H9 (cell line): ENCODE measurements at regions not wholly inside any gene's neighbourhood (a gene's known extent, or its start where the extent isn't known, plus 50 kb on each side); places are given as distances from the start of the nearest gene placed in this dataset.

Experiments
- DNase-seq: peaks from one replicate; pipeline ENCODE4 v3.0.0-alpha.2; 2017
- H2AFZ ChIP-seq: one replicate; pipeline ENCODE4 v1.6.1; 2013; ENCODE audit warnings: mild to moderate bottlenecking, low read length, control low read depth, moderate library complexity
- H2AK5ac ChIP-seq: 2 replicates; pipeline ENCODE4 v1.6.1; 2013; ENCODE audit warnings: low read length, control low read depth, mixed read lengths; ENCODE audit not compliant: insufficient read length
- H2BK120ac ChIP-seq: one replicate; pipeline ENCODE4 v1.6.1; 2013; ENCODE audit warnings: low read depth, mild to moderate bottlenecking, low read length, control low read depth, inconsistent platforms; ENCODE audit not compliant: poor library complexity, severe bottlenecking
- H2BK12ac ChIP-seq: 2 replicates; pipeline ENCODE4 v1.6.1; 2013; ENCODE audit warnings: low read length, control low read depth, mixed read lengths, low read depth; ENCODE audit not compliant: insufficient read length
- H2BK15ac ChIP-seq: 2 replicates; pipeline ENCODE4 v1.6.1; 2013; ENCODE audit warnings: low read depth, low read length, control low read depth
- H2BK20ac ChIP-seq: one replicate; pipeline ENCODE4 v1.6.1; 2013; ENCODE audit warnings: low read depth, mild to moderate bottlenecking, low read length, control low read depth, inconsistent platforms; ENCODE audit not compliant: poor library complexity, severe bottlenecking
- H2BK5ac ChIP-seq: 2 replicates; pipeline ENCODE4 v1.6.1; 2013; ENCODE audit warnings: low read length, control low read depth, mixed read lengths; ENCODE audit not compliant: insufficient read length
- H3K14ac ChIP-seq: 2 replicates; pipeline ENCODE4 v1.6.1; 2013; ENCODE audit warnings: low read length, control low read depth; ENCODE audit not compliant: insufficient read depth
- H3K18ac ChIP-seq: 2 replicates; pipeline ENCODE4 v1.6.1; 2013; ENCODE audit warnings: low read depth, mild to moderate bottlenecking, mixed read lengths, low read length, control low read depth; ENCODE audit not compliant: insufficient read length
- H3K23ac ChIP-seq: 2 replicates; pipeline ENCODE4 v1.6.1; 2013; ENCODE audit warnings: low read length, control low read depth, mixed read lengths, low read depth; ENCODE audit not compliant: insufficient read length
- H3K23me2 ChIP-seq: 2 replicates; pipeline ENCODE4 v1.6.1; 2013; ENCODE audit warnings: low read depth, mild to moderate bottlenecking, mixed read lengths, low read length, control low read depth; ENCODE audit not compliant: insufficient read length, poor library complexity, severe bottlenecking
- H3K27ac ChIP-seq: 2 replicates; pipeline ENCODE4 v1.5.1; 2013; ENCODE audit warnings: low read length, control low read depth, mixed read lengths, low read depth; ENCODE audit not compliant: insufficient read length
- H3K27me3 ChIP-seq: 2 replicates; pipeline ENCODE4 v1.6.1; 2013; ENCODE audit warnings: low read length, control low read depth, inconsistent platforms; ENCODE audit not compliant: insufficient read depth
- H3K4ac ChIP-seq: 2 replicates; pipeline ENCODE4 v1.6.1; 2013; ENCODE audit warnings: low read depth, mild to moderate bottlenecking, control low read depth, inconsistent platforms, low read length, moderate library complexity
- H3K4me1 ChIP-seq: 2 replicates; pipeline ENCODE4 v1.6.1; 2013; ENCODE audit warnings: low read length, control low read depth, inconsistent platforms; ENCODE audit not compliant: insufficient read depth
- H3K4me2 ChIP-seq: 2 replicates; pipeline ENCODE4 v1.6.1; 2013; ENCODE audit warnings: low read length, control low read depth, mixed read lengths; ENCODE audit not compliant: insufficient read length, insufficient read depth
- H3K56ac ChIP-seq: 2 replicates; pipeline ENCODE4 v1.6.1; 2013; ENCODE audit warnings: low read depth, mild to moderate bottlenecking, mixed read lengths, low read length, control low read depth; ENCODE audit not compliant: insufficient read length
- H3K79me1 ChIP-seq: 2 replicates; pipeline ENCODE4 v1.6.1; 2013; ENCODE audit warnings: low read depth, mild to moderate bottlenecking, moderate library complexity, low read length, control low read depth, inconsistent platforms; ENCODE audit not compliant: insufficient read depth, poor library complexity, severe bottlenecking
- H3K79me2 ChIP-seq: 2 replicates; pipeline ENCODE4 v1.6.1; 2013; ENCODE audit warnings: low read length, control low read depth, inconsistent platforms; ENCODE audit not compliant: insufficient read depth
- H3K9ac ChIP-seq: 2 replicates; pipeline ENCODE4 v1.6.1; 2013; ENCODE audit warnings: low read length, control low read depth, mixed read lengths; ENCODE audit not compliant: insufficient read length; ENCODE audit errors: extremely low read depth
- H3K9me3 ChIP-seq: one replicate; pipeline ENCODE4 v1.6.1; 2013; ENCODE audit warnings: low read depth, low read length, inconsistent platforms; ENCODE audit not compliant: control insufficient read depth
- H3T11ph ChIP-seq: one replicate; pipeline ENCODE4 v1.6.1; 2013; ENCODE audit warnings: mild to moderate bottlenecking, low read length, control low read depth, inconsistent platforms
- H4K20me1 ChIP-seq: one replicate; pipeline ENCODE4 v1.6.1; 2013; ENCODE audit not compliant: control insufficient read depth, insufficient read length, insufficient read depth
- H4K5ac ChIP-seq: 2 replicates; pipeline ENCODE4 v1.6.1; 2013; ENCODE audit warnings: low read depth, mild to moderate bottlenecking, mixed read lengths, low read length, control low read depth; ENCODE audit not compliant: insufficient read length
- H4K8ac ChIP-seq: replicated peaks from 2 replicates; pipeline ENCODE4 v1.6.1; 2013; ENCODE audit warnings: low read length, control low read depth, mixed read lengths, low read depth; ENCODE audit not compliant: insufficient read length
- H4K91ac ChIP-seq: 2 replicates; pipeline ENCODE4 v1.6.1; 2013; ENCODE audit warnings: low read depth, mild to moderate bottlenecking, moderate library complexity, mixed read lengths, low read length, control low read depth; ENCODE audit not compliant: insufficient read length
- H3K27ac Mint-ChIP-seq, 3 experiments: 2 replicates in 2 of 3; 3 replicates in 1 of 3; pipeline ENCODE4 v1.8.0; 2020 to 2021; ENCODE audit warnings: mixed read lengths in 3 of 3, mild to moderate bottlenecking in 1 of 3, moderate library complexity in 1 of 3
- H3K27me3 Mint-ChIP-seq: 2 replicates; pipeline ENCODE4 v1.8.0; 2021; ENCODE audit warnings: low read depth, mild to moderate bottlenecking, moderate library complexity, mixed read lengths
- H3K36me3 Mint-ChIP-seq, 3 experiments: 2 replicates in 2 of 3; 3 replicates in 1 of 3; pipeline ENCODE4 v1.8.0; 2020 to 2021; ENCODE audit warnings: low read depth in 3 of 3, mixed read lengths in 3 of 3; ENCODE audit not compliant: insufficient read depth in 1 of 3
- H3K4me1 Mint-ChIP-seq, 2 experiments: 2 replicates each; pipeline ENCODE4 v1.8.0; 2020; ENCODE audit warnings: mixed read lengths in 2 of 2
- H3K4me3 Mint-ChIP-seq, 2 experiments: 2 replicates in 1 of 2; 3 replicates in 1 of 2; pipeline ENCODE4 v1.8.0; 2020 to 2021; ENCODE audit warnings: mild to moderate bottlenecking in 2 of 2, mixed read lengths in 2 of 2, moderate library complexity in 1 of 2
- H3K9me3 Mint-ChIP-seq, 2 experiments: 2 replicates in 1 of 2; 3 replicates in 1 of 2; pipeline ENCODE4 v1.8.0; 2020; ENCODE audit warnings: mild to moderate bottlenecking in 2 of 2, mixed read lengths in 2 of 2, moderate library complexity in 1 of 2
- CTCF ChIP-seq: fragments of 200-600 bp; sonication (generic); conservative IDR thresholded peaks from 3 replicates; pipeline ENCODE4 v1.8.0; 2021; ENCODE audit warnings: antibody characterized with exemption, mild to moderate bottlenecking
- WGBS: extraction: QIAGEN DNeasy Blood & Tissue Kit; methylation state at CpG from one replicate; pipeline ENCODE4 v1.1.7; 2013; ENCODE audit warnings: missing lambda C conversion rate, low lambda C conversion rate, mixed read lengths; ENCODE audit not compliant: insufficient read length; ENCODE audit errors: extremely low coverage; 5-methylcytosine and 5-hydroxymethylcytosine counted together

DNA sequence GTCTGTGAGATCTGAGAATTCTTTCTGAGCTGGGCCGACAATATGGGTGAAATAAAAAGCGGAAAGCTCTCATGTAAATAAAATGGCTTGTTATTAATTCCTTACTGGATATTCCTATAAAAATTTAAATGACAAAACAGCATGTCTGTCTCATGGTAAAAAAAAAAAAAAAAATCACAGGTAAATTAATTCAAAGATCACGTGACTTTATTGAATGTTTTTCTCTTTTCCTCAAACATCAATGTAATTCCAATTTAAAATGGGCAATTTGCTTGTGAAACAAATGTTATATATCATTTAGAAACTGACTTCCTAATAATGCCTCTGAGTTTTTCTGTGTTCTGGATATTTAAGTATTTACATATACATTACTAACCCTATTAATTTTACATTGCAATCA, 280.3 kb downstream of the NR2F2 start:
- H3K4me3 Mint-ChIP-seq, result no peak overlapping the region
- no CpG with 5 or more reads among the region's 3 CpGs for WGBS
- H3K9me3 Mint-ChIP-seq, result peaks cover 15 to 18% of the 10 kb centered on the region in 2 experiments

More for the DNA sequence above, 280.3 kb downstream of the NR2F2 start:
- no peak overlapping the region for H4K5ac ChIP-seq
- H2AFZ ChIP-seq, result no peak overlapping the region
- H4K8ac ChIP-seq, result no peak overlapping the region
- H3K23me2 ChIP-seq, result no peaks in the 10 kb centered on the region
- H3K14ac ChIP-seq, result no peak overlapping the region
- no peak overlapping the region for H3K4me2 ChIP-seq
- H3K27ac ChIP-seq, result no peak overlapping the region
- no peak overlapping the region for H3K4ac ChIP-seq
- H3K79me2 ChIP-seq, result no peaks in the 10 kb centered on the region
- no peak overlapping the region for H2BK5ac ChIP-seq
- H3K9ac ChIP-seq, result no peak overlapping the region
- Mint-ChIP-seq H3K36me3 (peaks cover 0 to 18% (median 8%) of the 10 kb centered on the region in 3 experiments; a peak in 5 of 7 replicates), H3K27me3 (peaks cover 3% of the 10 kb centered on the region; the same call in 1 of the 2 replicates), H3K27ac (no peak overlapping the region), H3K4me1 (no peaks in the 10 kb centered on the region; a peak in 1 of 4 replicates)
- no peak overlapping the region for H2BK120ac ChIP-seq
- no peak overlapping the region for H4K91ac ChIP-seq
- no peaks in the 10 kb centered on the region for H3K4me1 ChIP-seq
- H2BK12ac ChIP-seq, result no peak overlapping the region
- H3K27me3 ChIP-seq, result no peaks in the 10 kb centered on the region
- no peak for TF ChIP-seq CTCF
- no peak overlapping the region for H2AK5ac ChIP-seq
- H3T11ph ChIP-seq, result no peak overlapping the region
- DNase-seq, result no peak
- H3K23ac ChIP-seq, result no peak overlapping the region
- H4K20me1 ChIP-seq, result no peaks in the 10 kb centered on the region
- no peak overlapping the region for H2BK15ac ChIP-seq
- no peaks in the 10 kb centered on the region for H3K9me3 ChIP-seq
- no peak overlapping the region for H3K56ac ChIP-seq
- H3K18ac ChIP-seq, result no peak overlapping the region
- no peaks in the 10 kb centered on the region for H3K79me1 ChIP-seq
- H2BK20ac ChIP-seq, result no peak overlapping the region
